ENCODE measurements at regions not wholly inside any gene's neighbourhood (a gene's known extent, or its start where the extent isn't known, plus 50 kb on each side); places are given as distances from the start of the nearest gene placed in this dataset.

DNA sequence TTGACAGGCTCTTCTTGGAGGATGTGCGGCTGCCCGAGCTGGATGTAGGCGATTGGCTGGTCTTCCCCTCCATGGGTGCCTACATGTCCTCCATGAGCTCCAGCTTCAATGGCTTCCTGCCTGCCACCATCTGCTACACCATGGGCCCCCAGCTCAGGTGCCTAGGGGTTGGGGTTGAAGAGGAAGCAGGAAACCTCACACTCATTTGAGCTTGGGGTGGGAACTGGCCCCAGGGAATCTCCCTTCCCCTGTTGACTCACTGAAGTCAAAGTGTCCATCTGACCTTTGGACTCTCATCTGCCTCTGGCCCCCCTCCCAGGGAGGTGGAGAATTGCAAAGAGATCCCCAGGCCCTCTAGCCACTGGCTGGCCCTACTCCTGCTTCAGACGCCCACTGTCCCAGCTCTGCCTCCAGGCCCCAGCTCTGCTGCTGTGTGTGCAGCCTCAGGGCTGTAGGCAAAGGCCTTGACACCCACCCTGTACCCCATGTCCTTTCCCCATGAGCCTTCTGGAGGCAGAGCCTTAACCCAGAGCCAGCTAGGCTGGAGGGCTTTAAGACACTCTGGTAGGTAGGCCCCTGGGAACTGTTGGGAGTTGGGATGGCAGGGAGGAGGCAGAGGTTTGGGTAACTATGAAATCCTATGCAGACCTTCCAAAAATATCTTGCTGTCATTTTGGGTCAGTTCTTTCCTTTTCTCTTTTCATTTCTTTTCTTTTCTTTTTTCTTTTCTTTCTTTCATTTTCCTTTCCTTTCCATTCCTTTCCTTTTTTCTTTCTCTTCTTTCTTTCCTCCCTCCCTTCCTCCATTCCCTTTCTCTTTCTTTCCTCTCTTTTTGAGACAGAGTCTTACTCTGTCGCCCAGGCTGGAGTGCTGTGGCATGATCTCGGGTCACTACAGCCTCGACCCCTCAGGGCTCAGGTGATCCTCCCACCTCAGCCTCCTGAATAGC is 66.9 kb upstream of the TINAGL1 start (continued):
- TF ChIP-seq ZNF280D (CRISPR knock-in tag; IDR thresholded peaks at IDR 0.05) (peak; percentile 86; the same call in 1 of the 2 replicates), ZNF691 (CRISPR knock-in tag; IDR thresholded peaks at IDR 0.05; ENCODE audit: borderline replicate concordance, low read depth) (no peak), ZNF33A (CRISPR knock-in tag; IDR thresholded peaks at IDR 0.05; ENCODE audit: borderline replicate concordance) (no peak), NR2C2 (CRISPR knock-in tag; IDR thresholded peaks at IDR 0.05; ENCODE audit: borderline replicate concordance) (peak; percentile 48; the same call in 1 of the 2 replicates), AGO1 (IDR thresholded peaks at IDR 0.05; ENCODE audit: low read depth, low read length, poor library complexity, severe bottlenecking) (no peak), MAZ (IDR thresholded peaks at IDR 0.05; ENCODE audit: borderline replicate concordance, low read depth, low read length) (peak; percentile 90; the same call in 1 of the 2 replicates), MAZ (CRISPR knock-in tag; IDR thresholded peaks at IDR 0.05; ENCODE audit: low read depth) (peak; percentile 83), PBX2 (CRISPR knock-in tag; IDR thresholded peaks at IDR 0.05) (no peak), FOXJ3 (CRISPR knock-in tag; IDR thresholded peaks at IDR 0.05; ENCODE audit: borderline replicate concordance) (peak; percentile 73; the same call in 1 of the 2 replicates)
- TF ChIP-seq, protein P1, sequence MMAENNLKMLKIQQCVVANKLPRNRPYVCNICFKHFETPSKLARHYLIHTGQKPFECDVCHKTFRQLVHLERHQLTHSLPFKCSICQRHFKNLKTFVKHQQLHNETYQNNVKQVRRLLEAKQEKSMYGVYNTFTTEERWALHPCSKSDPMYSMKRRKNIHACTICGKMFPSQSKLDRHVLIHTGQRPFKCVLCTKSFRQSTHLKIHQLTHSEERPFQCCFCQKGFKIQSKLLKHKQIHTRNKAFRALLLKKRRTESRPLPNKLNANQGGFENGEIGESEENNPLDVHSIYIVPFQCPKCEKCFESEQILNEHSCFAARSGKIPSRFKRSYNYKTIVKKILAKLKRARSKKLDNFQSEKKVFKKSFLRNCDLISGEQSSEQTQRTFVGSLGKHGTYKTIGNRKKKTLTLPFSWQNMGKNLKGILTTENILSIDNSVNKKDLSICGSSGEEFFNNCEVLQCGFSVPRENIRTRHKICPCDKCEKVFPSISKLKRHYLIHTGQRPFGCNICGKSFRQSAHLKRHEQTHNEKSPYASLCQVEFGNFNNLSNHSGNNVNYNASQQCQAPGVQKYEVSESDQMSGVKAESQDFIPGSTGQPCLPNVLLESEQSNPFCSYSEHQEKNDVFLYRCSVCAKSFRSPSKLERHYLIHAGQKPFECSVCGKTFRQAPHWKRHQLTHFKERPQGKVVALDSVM (CRISPR knock-in tag; IDR thresholded peaks at IDR 0.05) = peak; percentile 31; the same call in 1 of the 2 replicates
- TF ChIP-seq, protein P2, sequence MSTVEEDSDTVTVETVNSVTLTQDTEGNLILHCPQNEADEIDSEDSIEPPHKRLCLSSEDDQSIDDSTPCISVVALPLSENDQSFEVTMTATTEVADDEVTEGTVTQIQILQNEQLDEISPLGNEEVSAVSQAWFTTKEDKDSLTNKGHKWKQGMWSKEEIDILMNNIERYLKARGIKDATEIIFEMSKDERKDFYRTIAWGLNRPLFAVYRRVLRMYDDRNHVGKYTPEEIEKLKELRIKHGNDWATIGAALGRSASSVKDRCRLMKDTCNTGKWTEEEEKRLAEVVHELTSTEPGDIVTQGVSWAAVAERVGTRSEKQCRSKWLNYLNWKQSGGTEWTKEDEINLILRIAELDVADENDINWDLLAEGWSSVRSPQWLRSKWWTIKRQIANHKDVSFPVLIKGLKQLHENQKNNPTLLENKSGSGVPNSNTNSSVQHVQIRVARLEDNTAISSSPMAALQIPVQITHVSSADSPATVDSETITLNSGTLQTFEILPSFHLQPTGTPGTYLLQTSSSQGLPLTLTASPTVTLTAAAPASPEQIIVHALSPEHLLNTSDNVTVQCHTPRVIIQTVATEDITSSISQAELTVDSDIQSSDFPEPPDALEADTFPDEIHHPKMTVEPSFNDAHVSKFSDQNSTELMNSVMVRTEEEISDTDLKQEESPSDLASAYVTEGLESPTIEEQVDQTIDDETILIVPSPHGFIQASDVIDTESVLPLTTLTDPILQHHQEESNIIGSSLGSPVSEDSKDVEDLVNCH (CRISPR knock-in tag; IDR thresholded peaks at IDR 0.05) = no peak

Measured in HepG2 (cell line).